K562 (cell line): ENCODE measurements at regions not wholly inside any gene's neighbourhood (a gene's known extent, or its start where the extent isn't known, plus 50 kb on each side); places are given as distances from the start of the nearest gene placed in this dataset.

Experiments
- ATAC-seq: fragments of 200-7000 bp; cut with Tn5 transposase; 3 replicates; pipeline ENCODE4 v1.9.1; 2020; ENCODE audit warnings: moderate library complexity
- BruUV-seq: library from RNA; stranded (reverse); fragments of 400-500 nt; replicated peaks from 2 replicates; lab custom pipeline; 2021; lab: Mats Ljungman, UMichigan
- CTCF ChIA-PET: fragments of 300-600 bp; formaldehyde crosslinking; extraction: SDS; loops from one replicate; lab custom pipeline; 2021; ENCODE audit warnings: low intra/inter-chr PET ratio; lab: Yijun Ruan, JAX
- POLR2A ChIA-PET: fragments of 300-600, 350-650 bp; sonication (Branson Sonifier 250); formaldehyde crosslinking; extraction: SDS; loops from one replicate; lab custom pipeline; 2021; ENCODE audit warnings: antibody characterized with exemption, inconsistent platforms; lab: Yijun Ruan, JAX
- DNase-seq, 4 experiments: peaks; one replicate each; pipeline versions ENCODE4 v3.0.0 to v3.0.0-alpha.2; 2011 to 2018; ENCODE audit warnings: low spot score in 3 of 4, mixed read lengths in 3 of 4; ENCODE audit errors: extremely low read depth in 1 of 4
- FAIRE-seq: peaks from 2 replicates; lab custom pipeline; 2011; peaks lifted over from hg19 to GRCh38; lab: Jason Lieb, UNC
- H2AFZ ChIP-seq: 2 replicates; pipeline ENCODE4 v1.6.0; 2011; ENCODE audit warnings: low read depth, low read length, control low read depth, inconsistent platforms
- H3K27ac ChIP-seq: fragments of 200-600 bp; 3 replicates; pipeline ENCODE4 v1.8.0; 2011; ENCODE audit warnings: low read depth, mild to moderate bottlenecking, control low read depth, inconsistent platforms, low read length, moderate library complexity, mixed read lengths; ENCODE audit errors: extremely low read depth
- H3K27me3 ChIP-seq, 2 experiments: fragments of 300-600 bp in 1 of 2; 2 replicates in 1 of 2; 3 replicates in 1 of 2; pipeline versions ENCODE4 v1.6.0 to v1.8.0; 2011; ENCODE audit warnings: inconsistent platforms in 2 of 2, low read length in 2 of 2, mild to moderate bottlenecking in 1 of 2, mixed read lengths in 1 of 2, moderate library complexity in 1 of 2; ENCODE audit not compliant: control insufficient read depth in 2 of 2, insufficient read depth in 2 of 2
- H3K36me3 ChIP-seq: fragments of 300-600 bp; 3 replicates; pipeline ENCODE4 v1.8.0; 2011; ENCODE audit warnings: mild to moderate bottlenecking, low read length, inconsistent platforms; ENCODE audit not compliant: control insufficient read depth, insufficient read depth
- H3K4me1 ChIP-seq, 2 experiments: fragments of 200-600 bp in 1 of 2; replicated peaks in 1 of 2; 2 replicates in 1 of 2; 3 replicates in 1 of 2; pipeline versions ENCODE4 v1.5.1 to v1.8.0; 2011; ENCODE audit warnings: inconsistent platforms in 2 of 2, low read length in 2 of 2, mild to moderate bottlenecking in 1 of 2, mixed read lengths in 1 of 2, moderate library complexity in 1 of 2; ENCODE audit not compliant: control insufficient read depth in 2 of 2, insufficient read depth in 2 of 2
- H3K4me2 ChIP-seq: 2 replicates; pipeline ENCODE4 v1.6.1; 2011; ENCODE audit warnings: low read length, control low read depth, inconsistent platforms, mixed read lengths; ENCODE audit not compliant: insufficient read depth
- H3K4me3 ChIP-seq: fragments of 200-600 bp; sonication (generic), shearing (Covaris generic); 2 replicates; pipeline ENCODE4 v1.5.1; 2016; ENCODE audit warnings: control low read depth, inconsistent platforms
- H3K79me2 ChIP-seq: fragments of 200-600 bp; 3 replicates; pipeline ENCODE4 v1.8.0; 2011; ENCODE audit warnings: low read length, inconsistent platforms; ENCODE audit not compliant: control insufficient read depth, insufficient read depth
- H3K9ac ChIP-seq, 2 experiments: 2 replicates each; pipeline versions ENCODE4 v1.6.0 to v1.6.1; 2011; ENCODE audit warnings: low read depth in 2 of 2, low read length in 2 of 2, control low read depth in 1 of 2, inconsistent platforms in 1 of 2, mild to moderate bottlenecking in 1 of 2, mixed read lengths in 1 of 2; ENCODE audit not compliant: insufficient read depth in 1 of 2
- H3K9me1 ChIP-seq: one replicate; pipeline ENCODE4 v1.6.0; 2011; ENCODE audit warnings: inconsistent platforms, mild to moderate bottlenecking, low read length, moderate library complexity; ENCODE audit not compliant: control insufficient read depth, insufficient read depth
- H3K9me3 ChIP-seq: replicated peaks from 2 replicates; pipeline ENCODE4 v1.5.1; 2011; ENCODE audit warnings: low read depth, low read length, inconsistent platforms; ENCODE audit not compliant: control insufficient read depth, insufficient read depth
- H4K20me1 ChIP-seq: replicated peaks from 2 replicates; pipeline ENCODE4 v1.6.1; 2011; ENCODE audit warnings: low read length, inconsistent platforms, mixed read lengths; ENCODE audit not compliant: control insufficient read depth, insufficient read depth
- JUND ChIP-seq, 2 experiments: IDR thresholded peaks; 2 replicates in 1 of 2; 3 replicates in 1 of 2; pipeline ENCODE4 v1.6.1; 2011; ENCODE audit warnings: borderline replicate concordance in 2 of 2, low read depth in 2 of 2, low read length in 2 of 2, improper control_type of control experiment in 1 of 2, missing biosample characterization in 1 of 2, missing genetic modification characterization in 1 of 2, missing genetic modification reagents in 1 of 2
- NR2C1 ChIP-seq, 2 experiments: fragments of 450-650 bp; IDR thresholded peaks; 2 replicates each; pipeline ENCODE4 v1.6.1; 2017; ENCODE audit warnings: mild to moderate bottlenecking in 2 of 2, antibody characterized with exemption in 1 of 2, inconsistent platforms in 1 of 2, missing compliant biosample characterization in 1 of 2, missing genetic modification characterization in 1 of 2
- PCBP2 ChIP-seq: fragments of 200-400 bp; formaldehyde crosslinking; IDR thresholded peaks from 2 replicates; pipeline ENCODE4 v1.6.1; 2018; ENCODE audit warnings: low read length, low read depth, mild to moderate bottlenecking, moderate library complexity; ENCODE audit not compliant: poor library complexity, severe bottlenecking
- POLR2AphosphoS5 ChIP-seq: IDR thresholded peaks from 2 replicates; pipeline ENCODE4 v1.6.1; 2011; ENCODE audit warnings: mild to moderate bottlenecking, low read depth, low read length, moderate library complexity; ENCODE audit not compliant: control insufficient read depth, insufficient read depth
- REST ChIP-seq, 2 experiments: fragments of 450-650 bp; formaldehyde crosslinking in 1 of 2; IDR thresholded peaks; 2 replicates each; pipeline versions ENCODE4 v1.4.0 to v1.6.1; 2014 to 2020; ENCODE audit warnings: mild to moderate bottlenecking in 2 of 2, borderline replicate concordance in 1 of 2, low read depth in 1 of 2
- SIN3A ChIP-seq, 2 experiments: fragments of 150-350 bp in 1 of 2; IDR thresholded peaks; 2 replicates each; pipeline ENCODE4 v1.6.1; 2011 to 2016; ENCODE audit warnings: borderline replicate concordance in 2 of 2, low read depth in 2 of 2, low read length in 2 of 2, mild to moderate bottlenecking in 2 of 2, moderate library complexity in 2 of 2; ENCODE audit not compliant: control insufficient read depth in 1 of 2
- ZBED1 ChIP-seq: IDR thresholded peaks from 2 replicates; pipeline ENCODE4 v1.6.1; 2014
- ZBTB43 ChIP-seq: sonication (generic); formaldehyde crosslinking; IDR thresholded peaks from 2 replicates; pipeline ENCODE4 v1.8.0; 2023; ENCODE audit warnings: mild to moderate bottlenecking, missing genetic modification reagents
- ZKSCAN8 ChIP-seq: fragments of 200-800 bp; sonication (Bioruptor generic); IDR thresholded peaks from 2 replicates; pipeline ENCODE4 v1.6.1; 2016; ENCODE audit warnings: missing genetic modification characterization, missing compliant biosample characterization
- ZNF586 ChIP-seq: fragments of 450-650 bp; formaldehyde crosslinking; conservative IDR thresholded peaks from 2 replicates; pipeline ENCODE4 v1.4.0; 2020; ENCODE audit warnings: mild to moderate bottlenecking, moderate library complexity
- ZNF778 ChIP-seq: fragments of 450-650 bp; formaldehyde crosslinking; IDR thresholded peaks from 2 replicates; pipeline ENCODE4 v1.4.0; 2020; ENCODE audit warnings: mild to moderate bottlenecking, moderate library complexity
- WGBS: fragments of 100-300 bp; shearing (Covaris generic); methylation state at CpG from one replicate; pipeline ENCODE4 v1.1.6; 2016; ENCODE audit warnings: low coverage, mixed read lengths; ENCODE audit not compliant: insufficient coverage; ENCODE audit errors: missing lambda C conversion rate; 5-methylcytosine and 5-hydroxymethylcytosine counted together
- in situ Hi-C: fragments of 300-500 bp; cut with MboI; formaldehyde crosslinking; loops from 4 replicates; pipeline ENCODE4 v1.15.0; 2018; ENCODE audit warnings: inconsistent platforms, mixed read lengths
- intact Hi-C: fragments of 100-400 bp; cut with micrococcal nuclease; formaldehyde crosslinking; loops from 2 replicates; pipeline ENCODE4 v1.14.2; 2022

- H3K4me3 ChIP-seq = no peak overlapping the region
- no peaks in the 10 kb centered on the region for H4K20me1 ChIP-seq
- CTCF ChIA-PET = no interaction called here
- no peaks in the 10 kb centered on the region for H3K79me2 ChIP-seq
- DNase-seq (no peak), FAIRE-seq (no peak), ATAC-seq (no peak)
- no peak overlapping the region for H3K9ac ChIP-seq
- H3K36me3 ChIP-seq = no peaks in the 10 kb centered on the region
- 25% methylated on average over 2 of the region's 2 CpGs for WGBS
- no peaks in the 10 kb centered on the region for H3K9me3 ChIP-seq
- intact Hi-C loops (no loop called here), in situ Hi-C loops (no loop called here)
- POLR2A ChIA-PET = no interaction called here
- BruUV-seq = no TSS peak
- peaks cover 0 to 11% of the 10 kb centered on the region in 2 experiments; a peak in 4 of 5 replicates for H3K4me1 ChIP-seq
- H3K9me1 ChIP-seq = no peaks in the 10 kb centered on the region
- H3K27me3 ChIP-seq = no peaks in the 10 kb centered on the region
- no peak overlapping the region for H3K4me2 ChIP-seq
- H3K27ac ChIP-seq = no peak overlapping the region
- H2AFZ ChIP-seq = no peak overlapping the region
- TF ChIP-seq ZNF778 = no peak
- TF ChIP-seq ZNF586 (CRISPR knock-in tag) = no peak
- TF ChIP-seq NR2C1 (IDR thresholded peaks at IDR 0.05) = no peak
- TF ChIP-seq NR2C1 (tag; IDR thresholded peaks at IDR 0.05) = no peak
- TF ChIP-seq PCBP2 = no peak
- no peak for TF ChIP-seq ZBED1
- no peak for TF ChIP-seq JUND (IDR thresholded peaks at IDR 0.05; ENCODE audit: borderline replicate concordance, low read depth, low read length)
- no peak for TF ChIP-seq JUND (tag; IDR thresholded peaks at IDR 0.05; ENCODE audit: borderline replicate concordance, low read depth, low read length)
- TF ChIP-seq REST (IDR thresholded peaks at IDR 0.05; ENCODE audit: borderline replicate concordance) = no peak
- TF ChIP-seq REST (CRISPR knock-in tag; IDR thresholded peaks at IDR 0.05; ENCODE audit: low read depth) = no peak
- no peak for TF ChIP-seq ZKSCAN8
- no peak for TF ChIP-seq ZBTB43 (CRISPR knock-in tag)
- TF ChIP-seq SIN3A (IDR thresholded peaks at IDR 0.05; ENCODE audit: borderline replicate concordance in 2 of 2, control insufficient read depth in 1 of 2, low read depth in 2 of 2, low read length in 2 of 2) = no peak
- TF ChIP-seq POLR2AphosphoS5 = no peak
These were observed 128.9 kb upstream of the CCND2 start for GRCh38 chr12:4144676-4145075.
